B cell (primary cell): ENCODE measurements at regions not wholly inside any gene's neighbourhood (a gene's known extent, or its start where the extent isn't known, plus 50 kb on each side); places are given as distances from the start of the nearest gene placed in this dataset.

Experiments
- ATAC-seq: fragments of 200-7000 bp; cut with Tn5 transposase; one replicate; pipeline ENCODE4 v1.10.0; 2021; ENCODE audit warnings: low read depth, mild to moderate bottlenecking, moderate number of reproducible peaks, moderate library complexity
- CTCF ChIA-PET: fragments of 350-600 bp; sonication (Branson Sonifier 250); formaldehyde crosslinking; loops from one replicate; lab custom pipeline; 2021; ENCODE audit warnings: antibody characterized with exemption, inconsistent platforms; lab: Charles Lee
- POLR2A ChIA-PET: fragments of 350-600 bp; sonication (Branson Sonifier 250); formaldehyde crosslinking; loops from one replicate; lab custom pipeline; 2021; ENCODE audit warnings: antibody characterized with exemption; lab: Charles Lee
- DNase-seq: peaks from one replicate; pipeline ENCODE4 v3.0.0; 2013
- H2AFZ ChIP-seq: 2 replicates; pipeline ENCODE4 v1.6.1; 2012; ENCODE audit warnings: mild to moderate bottlenecking, low read depth, low read length; ENCODE audit not compliant: insufficient read depth, poor library complexity, severe bottlenecking
- H3K27ac ChIP-seq, 2 donors: 1 replicate in 1 of 2; 2 replicates in 1 of 2; pipeline ENCODE4 v1.5.1; 2012 to 2013; ENCODE audit warnings: low read length in 2 of 2, mild to moderate bottlenecking in 2 of 2, moderate library complexity in 1 of 2
- H3K27me3 ChIP-seq, 4 experiments: fragments of 200-600 bp in 1 of 4; sonication (generic) in 1 of 4; replicated peaks in 1 of 4; 1 replicate in 2 of 4; 2 replicates in 2 of 4; pipeline versions ENCODE4 v1.6.1 to v1.7.0; 2013 to 2016; ENCODE audit warnings: low read length in 3 of 4, mild to moderate bottlenecking in 2 of 4, mixed read lengths in 1 of 4, moderate library complexity in 1 of 4; ENCODE audit not compliant: insufficient read depth in 4 of 4, control insufficient read depth in 3 of 4; ENCODE audit errors: control extremely low read depth in 1 of 4
- H3K36me3 ChIP-seq, 2 experiments: replicated peaks in 1 of 2; 1 replicate in 1 of 2; 2 replicates in 1 of 2; pipeline versions ENCODE4 v1.6.1 to v1.7.1; 2013; ENCODE audit warnings: low read length in 1 of 2; ENCODE audit not compliant: insufficient read depth in 2 of 2, control insufficient read depth in 1 of 2; ENCODE audit errors: control extremely low read depth in 1 of 2, extremely low read depth in 1 of 2
- H3K4me1 ChIP-seq, 2 donors: fragments of 200-600 bp in 1 of 2; sonication (generic) in 1 of 2; 1 replicate in 1 of 2; 2 replicates in 1 of 2; pipeline versions ENCODE4 v1.5.1 to v1.6.1; 2013 to 2017; ENCODE audit warnings: low read length in 2 of 2; ENCODE audit not compliant: control insufficient read depth in 2 of 2, insufficient read depth in 2 of 2
- H3K4me2 ChIP-seq: replicated peaks from 2 replicates; pipeline ENCODE3; 2012; ENCODE audit warnings: mild to moderate bottlenecking, low read depth, low read length; ENCODE audit not compliant: poor library complexity, severe bottlenecking
- H3K4me3 ChIP-seq, 5 experiments: fragments of 200-600 bp in 1 of 5; sonication (generic) in 1 of 5; 1 replicate in 3 of 5; 2 replicates in 2 of 5; pipeline versions ENCODE4 v1.5.1 to v1.7.0; 2011 to 2016; ENCODE audit warnings: low read length in 4 of 5, mild to moderate bottlenecking in 4 of 5, low read depth in 2 of 5, control low read depth in 1 of 5, moderate library complexity in 1 of 5; ENCODE audit not compliant: insufficient read depth in 1 of 5; ENCODE audit errors: control extremely low read depth in 1 of 5, extremely low read depth in 1 of 5
- H3K79me2 ChIP-seq: fragments of 200-600 bp; sonication (generic); one replicate; pipeline ENCODE4 v1.6.0; 2016; ENCODE audit warnings: low read length; ENCODE audit not compliant: control insufficient read depth, insufficient read depth
- H3K9ac ChIP-seq: fragments of 200-600 bp; sonication (generic); 2 replicates; pipeline ENCODE4 v1.6.1; 2017; ENCODE audit warnings: mild to moderate bottlenecking, low read length, moderate library complexity
- H3K9me3 ChIP-seq, 3 donors: one replicate each; pipeline versions ENCODE4 v1.6.1 to v1.7.1; 2013; ENCODE audit warnings: low read length in 2 of 3; ENCODE audit not compliant: control insufficient read depth in 2 of 3, insufficient read depth in 1 of 3; ENCODE audit errors: control extremely low read depth in 1 of 3
- H4K20me1 ChIP-seq: 2 replicates; pipeline ENCODE4 v1.6.0; 2012; ENCODE audit warnings: mild to moderate bottlenecking, low read length; ENCODE audit not compliant: insufficient read depth, control insufficient read depth, poor library complexity, severe bottlenecking
- H3K27ac Mint-ChIP-seq: one replicate; pipeline ENCODE4 v1.8.0; 2021; ENCODE audit warnings: mixed read lengths
- H3K27me3 Mint-ChIP-seq: one replicate; pipeline ENCODE4 v1.8.0; 2021; ENCODE audit warnings: mixed read lengths
- H3K4me1 Mint-ChIP-seq: one replicate; pipeline ENCODE4 v1.8.0; 2021; ENCODE audit warnings: mixed read lengths
- H3K4me3 Mint-ChIP-seq: one replicate; pipeline ENCODE4 v1.8.0; 2021; ENCODE audit warnings: mixed read lengths
- H3K9me3 Mint-ChIP-seq: one replicate; pipeline ENCODE4 v1.8.0; 2022; ENCODE audit warnings: mixed read lengths; ENCODE audit not compliant: insufficient read depth
- CTCF ChIP-seq: fragments of 200-600 bp; IDR thresholded peaks from one replicate; pipeline ENCODE4 v1.8.0; 2022; ENCODE audit warnings: antibody characterized with exemption, mild to moderate bottlenecking
- EZH2 ChIP-seq: IDR thresholded peaks from 2 replicates; pipeline ENCODE4 v1.6.1; 2012; ENCODE audit warnings: borderline replicate concordance, low read depth, mild to moderate bottlenecking, moderate library complexity, low read length; ENCODE audit not compliant: insufficient read depth, poor library complexity, severe bottlenecking
- WGBS: methylation state at CpG from one replicate; pipeline ENCODE4 v1.1.5; 2013; ENCODE audit warnings: missing lambda C conversion rate; ENCODE audit not compliant: insufficient coverage; 5-methylcytosine and 5-hydroxymethylcytosine counted together
- intact Hi-C: fragments of 100-400 bp; cut with micrococcal nuclease; formaldehyde crosslinking; loops from one replicate; pipeline ENCODE4 v1.10.0; 2022

- H3K27me3 Mint-ChIP-seq: peaks cover 14% of the 10 kb centered on the region
- CTCF ChIA-PET: no interaction called here
- no peaks in the 10 kb centered on the region for H3K9me3 Mint-ChIP-seq
- no peak for ATAC-seq
- Histone ChIP-seq H3K4me3 (no peak overlapping the region), H3K4me2 (no peak overlapping the region), H3K9ac (no peak overlapping the region), H3K36me3 (no peaks in the 10 kb centered on the region), H3K27ac (no peak overlapping the region), H2AFZ (no peak overlapping the region), H3K79me2 (no peaks in the 10 kb centered on the region), H3K4me1 (no peaks in the 10 kb centered on the region), H4K20me1 (no peaks in the 10 kb centered on the region), H3K27me3 (no peaks in the 10 kb centered on the region), H3K9me3 (no peaks in the 10 kb centered on the region)
- no peaks in the 10 kb centered on the region for H3K4me1 Mint-ChIP-seq
- no peak for DNase-seq
- 90% methylated on average over 11 of the region's 17 CpGs for WGBS
- intact Hi-C loops: no loop called here
- no peak overlapping the region for H3K27ac Mint-ChIP-seq
- H3K4me3 Mint-ChIP-seq: no peak overlapping the region
- POLR2A ChIA-PET: no interaction called here
- TF ChIP-seq EZH2 (no peak), CTCF (no peak)
Measured at GRCh38 chr2:128593879-128594650, 275.4 kb upstream of the HS6ST1 start.

GRCh38 chr2:128594651-128594910 is 275.9 kb upstream of the HS6ST1 start:
- no peak for DNase-seq
- Histone ChIP-seq H2AFZ (no peak overlapping the region), H3K36me3 (no peaks in the 10 kb centered on the region), H3K4me1 (no peaks in the 10 kb centered on the region), H3K9ac (no peak overlapping the region), H3K9me3 (no peaks in the 10 kb centered on the region), H3K4me3 (no peak overlapping the region), H4K20me1 (no peaks in the 10 kb centered on the region), H3K27ac (no peak overlapping the region), H3K27me3 (no peaks in the 10 kb centered on the region), H3K79me2 (no peaks in the 10 kb centered on the region), H3K4me2 (no peak overlapping the region)
- Mint-ChIP-seq H3K27me3 (peaks cover 9% of the 10 kb centered on the region), H3K9me3 (no peaks in the 10 kb centered on the region), H3K4me1 (no peaks in the 10 kb centered on the region), H3K27ac (no peak overlapping the region), H3K4me3 (no peak overlapping the region)
- 91% methylated on average over 1 of the region's 2 CpGs for WGBS
- POLR2A ChIA-PET: no interaction called here
- no peak for ATAC-seq
- intact Hi-C loops: no loop called here
- CTCF ChIA-PET: no interaction called here
- TF ChIP-seq EZH2 (no peak), CTCF (no peak)
